DND-41 (cell line): ENCODE measurements at regions not wholly inside any gene's neighbourhood (a gene's known extent, or its start where the extent isn't known, plus 50 kb on each side); places are given as distances from the start of the nearest gene placed in this dataset.

Experiments used
- ATAC-seq: fragments of 200-7000 bp; cut with Tn5 transposase; 3 replicates; pipeline ENCODE4 v1.9.1; 2021; ENCODE audit warnings: low read depth; ENCODE audit not compliant: insufficient read depth
- DNase-seq: peaks from one replicate; pipeline ENCODE4 v3.0.0-alpha.2; 2020
- H2AFZ ChIP-seq: 2 replicates; pipeline ENCODE4 v1.6.0; 2012; ENCODE audit warnings: low read depth, low read length
- H3K27ac ChIP-seq: 2 replicates; pipeline ENCODE4 v1.5.1; 2012; ENCODE audit warnings: low read length, inconsistent platforms
- H3K27me3 ChIP-seq: fragments of 200-600 bp; sonication (generic); 2 replicates; pipeline ENCODE4 v1.6.0; 2012; ENCODE audit warnings: low read length, mild to moderate bottlenecking, inconsistent platforms; ENCODE audit not compliant: insufficient read depth, poor library complexity
- H3K36me3 ChIP-seq: 2 replicates; pipeline ENCODE4 v1.5.1; 2012; ENCODE audit warnings: low read length, inconsistent platforms; ENCODE audit not compliant: insufficient read depth
- H3K4me1 ChIP-seq: 2 replicates; pipeline ENCODE4 v1.5.1; 2012; ENCODE audit warnings: mild to moderate bottlenecking, low read length; ENCODE audit not compliant: insufficient read depth
- H3K4me2 ChIP-seq: 2 replicates; pipeline ENCODE4 v1.6.0; 2012; ENCODE audit warnings: mild to moderate bottlenecking, moderate library complexity, low read length, inconsistent platforms; ENCODE audit not compliant: insufficient read depth
- H3K4me3 ChIP-seq, 2 experiments: fragments of 200-600 bp in 1 of 2; shearing (Covaris generic) in 1 of 2; 2 replicates each; pipeline ENCODE4 v1.5.1; 2012 to 2016; ENCODE audit warnings: inconsistent platforms in 2 of 2, low read length in 2 of 2, mild to moderate bottlenecking in 2 of 2, low read depth in 1 of 2, moderate library complexity in 1 of 2
- H3K79me2 ChIP-seq: 2 replicates; pipeline ENCODE4 v1.6.0; 2012; ENCODE audit warnings: low read length, inconsistent platforms; ENCODE audit not compliant: insufficient read depth
- H3K9ac ChIP-seq: 2 replicates; pipeline ENCODE4 v1.6.0; 2012; ENCODE audit warnings: low read depth, mild to moderate bottlenecking, inconsistent platforms, low read length, moderate library complexity
- H3K9me3 ChIP-seq: 2 replicates; pipeline ENCODE4 v1.5.1; 2012; ENCODE audit warnings: low read length, moderate library complexity, mild to moderate bottlenecking, inconsistent platforms; ENCODE audit not compliant: insufficient read depth, severe bottlenecking
- H4K20me1 ChIP-seq: 2 replicates; pipeline ENCODE4 v1.6.0; 2012; ENCODE audit warnings: low read length; ENCODE audit not compliant: insufficient read depth
- EZH2 ChIP-seq: IDR thresholded peaks from 3 replicates; pipeline ENCODE4 v1.6.1; 2012; ENCODE audit warnings: borderline replicate concordance, low read depth, mild to moderate bottlenecking, moderate library complexity, low read length, inconsistent platforms; ENCODE audit not compliant: severe bottlenecking
- TF ChIP-seq, protein P1 (sequence below): IDR thresholded peaks from 2 replicates; pipeline ENCODE4 v1.5.1; 2012; ENCODE audit warnings: borderline replicate concordance, low read length, moderate library complexity, mild to moderate bottlenecking; ENCODE audit not compliant: poor library complexity, severe bottlenecking; ENCODE audit errors: extremely low read depth

DNA sequence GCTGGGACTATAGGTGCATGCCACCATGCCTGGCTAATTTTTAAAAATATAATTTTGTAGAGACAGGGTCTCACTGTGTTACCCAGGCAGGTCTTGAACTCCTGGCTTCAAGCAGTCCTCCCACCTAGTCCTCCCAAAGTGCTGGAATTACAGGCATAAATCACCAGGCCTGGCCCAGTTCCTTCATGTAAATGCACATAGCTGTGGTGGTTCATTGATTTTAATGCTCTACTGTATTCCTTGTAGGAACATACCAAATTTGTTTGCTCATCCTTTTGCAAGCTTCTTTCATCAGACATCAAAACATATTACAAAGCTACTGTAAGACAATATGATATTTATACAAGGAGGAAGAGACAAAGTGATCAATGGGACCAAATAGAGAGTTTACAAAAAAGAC, 237.5 kb upstream of the ESRRG start:
- no peak overlapping the region for H2AFZ ChIP-seq
- no peak overlapping the region for H3K4me2 ChIP-seq
- no peak for DNase-seq
- no peak for ATAC-seq
- no peaks in the 10 kb centered on the region for H3K36me3 ChIP-seq
- no peaks in the 10 kb centered on the region for H3K79me2 ChIP-seq
- H3K27ac ChIP-seq, result no peak overlapping the region
- no peak overlapping the region for H3K9ac ChIP-seq
- H3K27me3 ChIP-seq, result no peaks in the 10 kb centered on the region
- TF ChIP-seq, protein P1, sequence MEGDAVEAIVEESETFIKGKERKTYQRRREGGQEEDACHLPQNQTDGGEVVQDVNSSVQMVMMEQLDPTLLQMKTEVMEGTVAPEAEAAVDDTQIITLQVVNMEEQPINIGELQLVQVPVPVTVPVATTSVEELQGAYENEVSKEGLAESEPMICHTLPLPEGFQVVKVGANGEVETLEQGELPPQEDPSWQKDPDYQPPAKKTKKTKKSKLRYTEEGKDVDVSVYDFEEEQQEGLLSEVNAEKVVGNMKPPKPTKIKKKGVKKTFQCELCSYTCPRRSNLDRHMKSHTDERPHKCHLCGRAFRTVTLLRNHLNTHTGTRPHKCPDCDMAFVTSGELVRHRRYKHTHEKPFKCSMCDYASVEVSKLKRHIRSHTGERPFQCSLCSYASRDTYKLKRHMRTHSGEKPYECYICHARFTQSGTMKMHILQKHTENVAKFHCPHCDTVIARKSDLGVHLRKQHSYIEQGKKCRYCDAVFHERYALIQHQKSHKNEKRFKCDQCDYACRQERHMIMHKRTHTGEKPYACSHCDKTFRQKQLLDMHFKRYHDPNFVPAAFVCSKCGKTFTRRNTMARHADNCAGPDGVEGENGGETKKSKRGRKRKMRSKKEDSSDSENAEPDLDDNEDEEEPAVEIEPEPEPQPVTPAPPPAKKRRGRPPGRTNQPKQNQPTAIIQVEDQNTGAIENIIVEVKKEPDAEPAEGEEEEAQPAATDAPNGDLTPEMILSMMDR, result no peak
- no peak for TF ChIP-seq EZH2
- H4K20me1 ChIP-seq, result no peaks in the 10 kb centered on the region
- no peak overlapping the region for H3K4me3 ChIP-seq
- H3K9me3 ChIP-seq, result no peaks in the 10 kb centered on the region
- no peaks in the 10 kb centered on the region for H3K4me1 ChIP-seq

DNA sequence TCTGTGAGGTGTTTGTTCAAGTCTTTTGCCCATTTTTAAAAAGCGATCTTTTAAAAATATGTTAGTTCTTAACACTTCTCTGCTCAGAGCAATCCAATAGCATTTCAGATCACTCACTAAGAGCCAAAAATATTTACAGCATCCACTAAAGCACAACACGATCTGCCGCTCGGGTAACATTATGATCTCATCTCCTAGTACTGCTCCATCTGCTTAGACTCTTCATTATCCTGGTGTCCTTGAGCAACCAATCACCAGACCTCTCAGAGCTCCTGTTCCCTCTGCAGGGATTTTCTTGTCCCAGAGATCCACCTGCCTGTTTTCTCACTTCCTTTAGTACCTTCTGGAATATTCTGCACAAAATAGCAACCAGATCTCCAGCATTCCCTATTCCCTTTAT, 235.3 kb upstream of the ESRRG start:
- no peak overlapping the region for H3K4me2 ChIP-seq
- no peak for ATAC-seq
- no peaks in the 10 kb centered on the region for H3K9me3 ChIP-seq

DNA sequence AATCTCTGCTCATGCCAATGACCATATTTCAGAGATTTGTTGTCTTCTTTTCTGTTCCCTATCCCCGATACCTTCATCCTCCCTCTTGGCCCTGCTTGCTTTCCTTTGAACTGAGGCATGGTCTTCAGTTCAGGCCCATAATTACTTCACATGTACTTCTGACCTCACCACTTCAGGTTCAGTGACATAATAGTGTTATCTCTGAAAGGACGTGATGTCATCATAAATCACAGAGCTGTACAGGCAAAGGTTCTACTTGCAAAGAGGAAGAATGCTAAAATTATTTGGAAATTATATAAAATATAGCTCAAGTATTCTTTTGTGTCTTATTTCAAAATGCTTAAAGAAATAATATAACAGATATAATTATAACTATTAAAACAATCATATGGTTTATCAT, 230.3 kb upstream of the ESRRG start:
- Histone ChIP-seq H4K20me1 (no peaks in the 10 kb centered on the region), H3K27me3 (no peaks in the 10 kb centered on the region), H3K9ac (no peak overlapping the region), H3K36me3 (no peaks in the 10 kb centered on the region), H3K4me2 (no peak overlapping the region), H3K27ac (no peak overlapping the region), H2AFZ (no peak overlapping the region), H3K9me3 (no peaks in the 10 kb centered on the region), H3K4me1 (no peaks in the 10 kb centered on the region), H3K4me3 (no peak overlapping the region), H3K79me2 (no peaks in the 10 kb centered on the region)
- TF ChIP-seq, protein P1, result no peak
- no peak for TF ChIP-seq EZH2
- DNase-seq, result no peak
- ATAC-seq, result no peak

More for the DNA sequence above, 235.3 kb upstream of the ESRRG start:
- H4K20me1 ChIP-seq, result no peaks in the 10 kb centered on the region
- no peaks in the 10 kb centered on the region for H3K27me3 ChIP-seq
- TF ChIP-seq, protein P1, result no peak
- TF ChIP-seq EZH2, result no peak
- no peak for DNase-seq
- no peaks in the 10 kb centered on the region for H3K79me2 ChIP-seq
- no peak overlapping the region for H2AFZ ChIP-seq
- no peaks in the 10 kb centered on the region for H3K4me1 ChIP-seq
- no peak overlapping the region for H3K27ac ChIP-seq
- no peaks in the 10 kb centered on the region for H3K36me3 ChIP-seq
- no peak overlapping the region for H3K9ac ChIP-seq
- no peak overlapping the region for H3K4me3 ChIP-seq

DNA sequence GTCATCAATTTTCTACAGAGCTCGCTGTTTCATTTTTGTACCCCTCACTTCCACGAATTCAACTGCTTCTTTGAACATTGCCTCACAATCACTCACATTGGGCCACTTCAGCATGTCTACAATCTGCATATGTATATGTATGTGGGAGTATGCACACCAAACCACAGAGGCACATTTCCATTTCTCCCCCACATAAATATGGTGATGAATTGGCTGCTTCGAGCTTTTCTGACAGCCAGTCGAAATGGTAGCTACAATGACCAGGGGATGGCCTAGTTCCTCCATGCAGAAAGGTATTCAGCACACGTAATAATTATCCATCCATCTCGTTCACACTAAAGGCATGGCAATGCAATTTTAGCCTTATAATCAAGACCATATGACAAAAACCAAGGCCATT, 229.6 kb upstream of the ESRRG start:
- TF ChIP-seq, protein P1, result no peak
- no peak for TF ChIP-seq EZH2
- Histone ChIP-seq H4K20me1 (no peaks in the 10 kb centered on the region), H3K79me2 (no peaks in the 10 kb centered on the region), H3K27ac (no peak overlapping the region), H3K36me3 (no peaks in the 10 kb centered on the region), H3K4me1 (no peaks in the 10 kb centered on the region), H3K4me2 (no peak overlapping the region), H3K9me3 (no peaks in the 10 kb centered on the region), H2AFZ (no peak overlapping the region), H3K4me3 (no peak overlapping the region), H3K9ac (no peak overlapping the region), H3K27me3 (no peaks in the 10 kb centered on the region)
- DNase-seq, result no peak
- no peak for ATAC-seq
